GM18499 (cell line): ENCODE measurements at regions not wholly inside any gene's neighbourhood (a gene's known extent, or its start where the extent isn't known, plus 50 kb on each side); places are given as distances from the start of the nearest gene placed in this dataset.
"Not testable (repeated sequence)": the region's sequence is repeated elsewhere in the genome, so short reads cannot be mapped to it uniquely, and the experiment has no call there.

ENCODE experiments used
- ATAC-seq: cut with Tn5 transposase; IDR thresholded peaks from one replicate; pipeline ENCODE4 v1.9.1; 2021; ENCODE audit warnings: moderate number of reproducible peaks; ENCODE audit not compliant: insufficient read depth, unreplicated experiment

GRCh38 chr18:51447351-51448342 lies 250.2 kb upstream of the MEX3C start:
- ATAC-seq, result no peak

GRCh38 chr18:51448949-51449348 lies 251.5 kb upstream of the MEX3C start:
- no peak for ATAC-seq

- no peak for ATAC-seq
Measured at GRCh38 chr18:51453594-51453993, 256.1 kb upstream of the MEX3C start.

- ATAC-seq, result no peak
Measured at GRCh38 chr18:51458861-51459260, 261.4 kb upstream of the MEX3C start.

- ATAC-seq, result no peak
Measured at GRCh38 chr18:51461956-51462355, 264.5 kb upstream of the MEX3C start.

GRCh38 chr18:51463483-51464136 lies 266.1 kb upstream of the MEX3C start:
- ATAC-seq, result no peak

GRCh38 chr18:51478908-51479307 lies 281.4 kb upstream of the MEX3C start:
- ATAC-seq, result no peak

- no peak for ATAC-seq
Measured at GRCh38 chr18:51479736-51480135, 282.3 kb upstream of the MEX3C start.

- no peak for ATAC-seq
Measured at GRCh38 chr18:51480407-51481261, 283.2 kb upstream of the MEX3C start.

- no peak for ATAC-seq
Measured at GRCh38 chr18:51486735-51487366, 289.4 kb upstream of the MEX3C start.

- ATAC-seq, result no peak
Measured at GRCh38 chr18:51490417-51490816, 292.9 kb upstream of the MEX3C start.

- ATAC-seq, result no peak
Measured at GRCh38 chr18:51490860-51491259, 293.4 kb upstream of the MEX3C start.

- ATAC-seq, result no peak
Measured at GRCh38 chr18:51491678-51492372, 294.3 kb upstream of the MEX3C start.

GRCh38 chr18:51498085-51498855 lies 300.8 kb upstream of the MEX3C start:
- no peak for ATAC-seq

- ATAC-seq, result no peak
Measured at GRCh38 chr18:51503351-51503750, 305.9 kb upstream of the MEX3C start.

- no peak for ATAC-seq
Measured at GRCh38 chr18:51506811-51507210, 309.3 kb upstream of the MEX3C start.

- not testable (repeated sequence) for ATAC-seq
Measured at GRCh38 chr18:51508410-51508809, 310.9 kb upstream of the MEX3C start.

GRCh38 chr18:51510020-51510419 lies 312.5 kb upstream of the MEX3C start:
- no peak for ATAC-seq

GRCh38 chr18:51513517-51513916 lies 316.0 kb upstream of the MEX3C start:
- no peak for ATAC-seq
